SK-N-SH treated with all-trans-retinoic acid at 6 μM for 48 hours (cell line): ENCODE measurements at regions not wholly inside any gene's neighbourhood (a gene's known extent, or its start where the extent isn't known, plus 50 kb on each side); places are given as distances from the start of the nearest gene placed in this dataset.

Experiments used
- ESRRG ChIP-seq: fragments of 250-450 bp; sonication (Bioruptor Pico); IDR thresholded peaks from 2 replicates; pipeline ENCODE4 v1.6.1; 2021; ENCODE audit warnings: mild to moderate bottlenecking
- PPARA ChIP-seq: fragments of 250-450 bp; sonication (Bioruptor Pico); IDR thresholded peaks from 2 replicates; pipeline ENCODE4 v1.5.0; 2020; ENCODE audit warnings: mild to moderate bottlenecking, borderline replicate concordance
- RARB ChIP-seq: fragments of 250-450 bp; sonication (Bioruptor Pico); IDR thresholded peaks from 2 replicates; pipeline ENCODE4 v1.8.0; 2021; ENCODE audit warnings: mild to moderate bottlenecking, moderate library complexity
- ZNF565 ChIP-seq: fragments of 450-650 bp; formaldehyde crosslinking; conservative IDR thresholded peaks from 2 replicates; pipeline ENCODE4 v1.5.0; 2020; ENCODE audit warnings: low read depth, mild to moderate bottlenecking, moderate library complexity
- ZNF8 ChIP-seq: fragments of 450-650 bp; formaldehyde crosslinking; IDR thresholded peaks from 2 replicates; pipeline ENCODE4 v1.5.0; 2020; ENCODE audit warnings: mild to moderate bottlenecking, moderate library complexity
- TF ChIP-seq, protein P1 (sequence below): fragments of 250-450 bp; sonication (Bioruptor Pico); IDR thresholded peaks from 2 replicates; pipeline ENCODE4 v1.5.0; 2020; ENCODE audit warnings: mild to moderate bottlenecking, moderate library complexity
- TF ChIP-seq, protein P2 (sequence below): fragments of 250-450 bp; sonication (Bioruptor Pico); IDR thresholded peaks from 2 replicates; pipeline ENCODE4 v1.8.0; 2020; ENCODE audit warnings: mild to moderate bottlenecking, moderate library complexity, borderline replicate concordance
- TF ChIP-seq, protein P3 (sequence below): fragments of 250-450 bp; sonication (Bioruptor Pico); IDR thresholded peaks from 2 replicates; pipeline ENCODE4 v1.5.1; 2020; ENCODE audit warnings: low read depth, mild to moderate bottlenecking, moderate library complexity

DNA sequence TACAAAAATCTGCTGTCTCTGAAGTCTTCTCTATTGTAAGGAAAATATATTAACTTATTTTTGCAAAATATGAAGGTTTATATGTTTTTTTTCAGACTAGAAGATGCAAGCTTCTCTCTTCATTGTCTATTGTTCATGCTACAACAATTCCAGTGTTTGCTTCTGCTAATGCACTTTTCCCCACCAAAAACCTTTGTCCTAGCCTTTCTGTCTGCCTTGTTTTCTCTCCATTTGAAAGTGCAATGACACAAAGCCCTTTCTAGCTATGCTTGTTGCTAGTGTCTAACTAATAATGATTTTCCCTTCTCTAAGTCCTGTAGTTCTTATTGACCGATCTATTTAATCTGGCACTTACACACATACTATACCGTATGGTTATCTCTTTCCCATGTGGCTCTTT, 369.5 kb upstream of the CELF4 start:
- TF ChIP-seq RARB (CRISPR knock-in tag): no peak
- TF ChIP-seq, protein P1, sequence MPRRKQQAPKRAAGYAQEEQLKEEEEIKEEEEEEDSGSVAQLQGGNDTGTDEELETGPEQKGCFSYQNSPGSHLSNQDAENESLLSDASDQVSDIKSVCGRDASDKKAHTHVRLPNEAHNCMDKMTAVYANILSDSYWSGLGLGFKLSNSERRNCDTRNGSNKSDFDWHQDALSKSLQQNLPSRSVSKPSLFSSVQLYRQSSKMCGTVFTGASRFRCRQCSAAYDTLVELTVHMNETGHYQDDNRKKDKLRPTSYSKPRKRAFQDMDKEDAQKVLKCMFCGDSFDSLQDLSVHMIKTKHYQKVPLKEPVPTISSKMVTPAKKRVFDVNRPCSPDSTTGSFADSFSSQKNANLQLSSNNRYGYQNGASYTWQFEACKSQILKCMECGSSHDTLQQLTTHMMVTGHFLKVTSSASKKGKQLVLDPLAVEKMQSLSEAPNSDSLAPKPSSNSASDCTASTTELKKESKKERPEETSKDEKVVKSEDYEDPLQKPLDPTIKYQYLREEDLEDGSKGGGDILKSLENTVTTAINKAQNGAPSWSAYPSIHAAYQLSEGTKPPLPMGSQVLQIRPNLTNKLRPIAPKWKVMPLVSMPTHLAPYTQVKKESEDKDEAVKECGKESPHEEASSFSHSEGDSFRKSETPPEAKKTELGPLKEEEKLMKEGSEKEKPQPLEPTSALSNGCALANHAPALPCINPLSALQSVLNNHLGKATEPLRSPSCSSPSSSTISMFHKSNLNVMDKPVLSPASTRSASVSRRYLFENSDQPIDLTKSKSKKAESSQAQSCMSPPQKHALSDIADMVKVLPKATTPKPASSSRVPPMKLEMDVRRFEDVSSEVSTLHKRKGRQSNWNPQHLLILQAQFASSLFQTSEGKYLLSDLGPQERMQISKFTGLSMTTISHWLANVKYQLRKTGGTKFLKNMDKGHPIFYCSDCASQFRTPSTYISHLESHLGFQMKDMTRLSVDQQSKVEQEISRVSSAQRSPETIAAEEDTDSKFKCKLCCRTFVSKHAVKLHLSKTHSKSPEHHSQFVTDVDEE: no peak
- TF ChIP-seq PPARA (CRISPR knock-in tag): no peak
- TF ChIP-seq, protein P2, sequence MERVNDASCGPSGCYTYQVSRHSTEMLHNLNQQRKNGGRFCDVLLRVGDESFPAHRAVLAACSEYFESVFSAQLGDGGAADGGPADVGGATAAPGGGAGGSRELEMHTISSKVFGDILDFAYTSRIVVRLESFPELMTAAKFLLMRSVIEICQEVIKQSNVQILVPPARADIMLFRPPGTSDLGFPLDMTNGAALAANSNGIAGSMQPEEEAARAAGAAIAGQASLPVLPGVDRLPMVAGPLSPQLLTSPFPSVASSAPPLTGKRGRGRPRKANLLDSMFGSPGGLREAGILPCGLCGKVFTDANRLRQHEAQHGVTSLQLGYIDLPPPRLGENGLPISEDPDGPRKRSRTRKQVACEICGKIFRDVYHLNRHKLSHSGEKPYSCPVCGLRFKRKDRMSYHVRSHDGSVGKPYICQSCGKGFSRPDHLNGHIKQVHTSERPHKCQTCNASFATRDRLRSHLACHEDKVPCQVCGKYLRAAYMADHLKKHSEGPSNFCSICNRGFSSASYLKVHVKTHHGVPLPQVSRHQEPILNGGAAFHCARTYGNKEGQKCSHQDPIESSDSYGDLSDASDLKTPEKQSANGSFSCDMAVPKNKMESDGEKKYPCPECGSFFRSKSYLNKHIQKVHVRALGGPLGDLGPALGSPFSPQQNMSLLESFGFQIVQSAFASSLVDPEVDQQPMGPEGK (CRISPR knock-in tag): no peak
- no peak for TF ChIP-seq ZNF8 (CRISPR knock-in tag)
- TF ChIP-seq ZNF565 (CRISPR knock-in tag): no peak
- TF ChIP-seq, protein P3, sequence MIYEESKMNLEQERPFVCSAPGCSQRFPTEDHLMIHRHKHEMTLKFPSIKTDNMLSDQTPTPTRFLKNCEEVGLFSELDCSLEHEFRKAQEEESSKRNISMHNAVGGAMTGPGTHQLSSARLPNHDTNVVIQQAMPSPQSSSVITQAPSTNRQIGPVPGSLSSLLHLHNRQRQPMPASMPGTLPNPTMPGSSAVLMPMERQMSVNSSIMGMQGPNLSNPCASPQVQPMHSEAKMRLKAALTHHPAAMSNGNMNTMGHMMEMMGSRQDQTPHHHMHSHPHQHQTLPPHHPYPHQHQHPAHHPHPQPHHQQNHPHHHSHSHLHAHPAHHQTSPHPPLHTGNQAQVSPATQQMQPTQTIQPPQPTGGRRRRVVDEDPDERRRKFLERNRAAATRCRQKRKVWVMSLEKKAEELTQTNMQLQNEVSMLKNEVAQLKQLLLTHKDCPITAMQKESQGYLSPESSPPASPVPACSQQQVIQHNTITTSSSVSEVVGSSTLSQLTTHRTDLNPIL (CRISPR knock-in tag): no peak
- no peak for TF ChIP-seq ESRRG (CRISPR knock-in tag)
